ENCODE measurements at regions not wholly inside any gene's neighbourhood (a gene's known extent, or its start where the extent isn't known, plus 50 kb on each side); places are given as distances from the start of the nearest gene placed in this dataset.

- Histone ChIP-seq H3K9ac (ENCODE audit: low read length in 2 of 2) (no peak overlapping the region), H3K9me3 (ENCODE audit: control insufficient read depth in 2 of 2, low read length in 2 of 2) (no peaks in the 10 kb centered on the region), H3K4me3 (ENCODE audit: low read length in 2 of 2) (no peak overlapping the region), H3K4me1 (ENCODE audit: control insufficient read depth, insufficient read depth, low read length) (no peaks in the 10 kb centered on the region), H3K36me3 (ENCODE audit: control insufficient read depth in 2 of 2, insufficient read depth in 2 of 2, low read length in 2 of 2) (no peaks in the 10 kb centered on the region), H3K27me3 (ENCODE audit: control insufficient read depth in 1 of 2, insufficient read depth in 2 of 2, low read length in 2 of 2) (no peaks in the 10 kb centered on the region), H3K27ac (ENCODE audit: low read length) (no peak overlapping the region)
These were observed 903.8 kb upstream of the PCDH10 start for GRCh38 chr4:132245319-132245718.

DNA sequence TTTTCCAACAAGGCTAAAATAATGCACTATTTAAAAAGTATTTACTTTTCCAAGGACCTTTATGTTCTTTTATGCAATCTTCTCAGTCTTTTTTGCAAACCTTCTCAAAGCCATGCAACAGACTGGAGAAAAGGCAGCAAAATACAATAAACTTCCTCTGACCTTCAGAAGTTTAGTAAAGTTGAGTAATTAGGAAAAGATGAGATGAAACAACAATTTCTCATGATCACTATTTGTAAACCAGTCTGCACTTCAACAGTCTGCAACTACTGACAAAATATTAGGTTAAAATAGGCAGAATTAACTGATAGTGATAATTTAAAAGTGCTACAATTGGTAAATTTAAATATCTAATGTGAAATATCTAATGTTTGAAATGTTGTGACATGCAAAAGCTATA lies 884.9 kb upstream of the PCDH10 start:
- Histone ChIP-seq H3K36me3 (ENCODE audit: control insufficient read depth in 2 of 2, insufficient read depth in 2 of 2, low read length in 2 of 2) (no peaks in the 10 kb centered on the region), H3K9me3 (ENCODE audit: control insufficient read depth in 2 of 2, low read length in 2 of 2) (no peaks in the 10 kb centered on the region), H3K4me3 (ENCODE audit: low read length in 2 of 2) (no peak overlapping the region), H3K4me1 (ENCODE audit: control insufficient read depth, insufficient read depth, low read length) (no peaks in the 10 kb centered on the region), H3K9ac (ENCODE audit: low read length in 2 of 2) (no peak overlapping the region), H3K27ac (ENCODE audit: low read length) (no peak overlapping the region), H3K27me3 (ENCODE audit: control insufficient read depth in 1 of 2, insufficient read depth in 2 of 2, low read length in 2 of 2) (no peaks in the 10 kb centered on the region)

GRCh38 chr4:132266374-132266773 lies 882.7 kb upstream of the PCDH10 start:
- Histone ChIP-seq H3K27me3 (ENCODE audit: control insufficient read depth in 1 of 2, insufficient read depth in 2 of 2, low read length in 2 of 2) (no peaks in the 10 kb centered on the region), H3K9ac (ENCODE audit: low read length in 2 of 2) (no peak overlapping the region), H3K36me3 (ENCODE audit: control insufficient read depth in 2 of 2, insufficient read depth in 2 of 2, low read length in 2 of 2) (no peaks in the 10 kb centered on the region), H3K27ac (ENCODE audit: low read length) (no peak overlapping the region), H3K9me3 (ENCODE audit: control insufficient read depth in 2 of 2, low read length in 2 of 2) (no peaks in the 10 kb centered on the region), H3K4me1 (ENCODE audit: control insufficient read depth, insufficient read depth, low read length) (no peaks in the 10 kb centered on the region), H3K4me3 (ENCODE audit: low read length in 2 of 2) (no peak overlapping the region)

DNA sequence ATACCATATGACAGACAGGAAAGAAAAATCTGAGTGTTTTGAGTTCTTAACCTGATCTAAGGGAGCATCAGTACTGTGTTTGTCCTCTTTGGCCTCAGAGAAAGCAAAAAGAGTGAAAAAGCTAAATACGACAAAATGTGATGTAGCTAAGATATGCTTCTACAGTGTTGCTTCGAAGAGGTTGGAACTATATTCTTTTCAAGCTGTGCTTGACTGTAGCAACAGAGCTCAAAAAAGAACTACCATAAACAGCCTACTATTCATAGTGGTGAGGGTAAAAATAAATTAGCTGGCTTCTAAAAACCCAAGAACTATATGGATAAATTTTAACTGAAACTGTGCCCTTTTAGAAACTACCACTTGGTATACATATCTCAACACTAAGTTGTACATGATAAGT lies 881.8 kb upstream of the PCDH10 start:
- no peaks in the 10 kb centered on the region for H3K27me3 ChIP-seq (ENCODE audit: control insufficient read depth in 1 of 2, insufficient read depth in 2 of 2, low read length in 2 of 2)
- H3K27ac ChIP-seq (ENCODE audit: low read length), result no peak overlapping the region
- no peak overlapping the region for H3K9ac ChIP-seq (ENCODE audit: low read length in 2 of 2)
- H3K4me1 ChIP-seq (ENCODE audit: control insufficient read depth, insufficient read depth, low read length), result no peaks in the 10 kb centered on the region
- no peaks in the 10 kb centered on the region for H3K9me3 ChIP-seq (ENCODE audit: control insufficient read depth in 2 of 2, low read length in 2 of 2)
- H3K4me3 ChIP-seq (ENCODE audit: low read length in 2 of 2), result no peak overlapping the region
- no peaks in the 10 kb centered on the region for H3K36me3 ChIP-seq (ENCODE audit: control insufficient read depth in 2 of 2, insufficient read depth in 2 of 2, low read length in 2 of 2)

- Histone ChIP-seq H3K36me3 (ENCODE audit: control insufficient read depth in 2 of 2, insufficient read depth in 2 of 2, low read length in 2 of 2) (no peaks in the 10 kb centered on the region), H3K4me1 (ENCODE audit: control insufficient read depth, insufficient read depth, low read length) (no peaks in the 10 kb centered on the region), H3K27me3 (ENCODE audit: control insufficient read depth in 1 of 2, insufficient read depth in 2 of 2, low read length in 2 of 2) (no peaks in the 10 kb centered on the region), H3K9ac (ENCODE audit: low read length in 2 of 2) (no peak overlapping the region), H3K4me3 (ENCODE audit: low read length in 2 of 2) (no peak overlapping the region), H3K9me3 (ENCODE audit: control insufficient read depth in 2 of 2, low read length in 2 of 2) (no peaks in the 10 kb centered on the region), H3K27ac (ENCODE audit: low read length) (no peak overlapping the region)
These were observed 879.6 kb upstream of the PCDH10 start for GRCh38 chr4:132269303-132269990.

- no peaks in the 10 kb centered on the region for H3K9me3 ChIP-seq (ENCODE audit: control insufficient read depth in 2 of 2, low read length in 2 of 2)
- H3K4me3 ChIP-seq (ENCODE audit: low read length in 2 of 2), result no peak overlapping the region
- no peak overlapping the region for H3K27ac ChIP-seq (ENCODE audit: low read length)
- H3K4me1 ChIP-seq (ENCODE audit: control insufficient read depth, insufficient read depth, low read length), result no peaks in the 10 kb centered on the region
- H3K9ac ChIP-seq (ENCODE audit: low read length in 2 of 2), result no peak overlapping the region
- H3K36me3 ChIP-seq (ENCODE audit: control insufficient read depth in 2 of 2, insufficient read depth in 2 of 2, low read length in 2 of 2), result no peaks in the 10 kb centered on the region
- no peaks in the 10 kb centered on the region for H3K27me3 ChIP-seq (ENCODE audit: control insufficient read depth in 1 of 2, insufficient read depth in 2 of 2, low read length in 2 of 2)
These were observed 873.4 kb upstream of the PCDH10 start for GRCh38 chr4:132275583-132276121.

DNA sequence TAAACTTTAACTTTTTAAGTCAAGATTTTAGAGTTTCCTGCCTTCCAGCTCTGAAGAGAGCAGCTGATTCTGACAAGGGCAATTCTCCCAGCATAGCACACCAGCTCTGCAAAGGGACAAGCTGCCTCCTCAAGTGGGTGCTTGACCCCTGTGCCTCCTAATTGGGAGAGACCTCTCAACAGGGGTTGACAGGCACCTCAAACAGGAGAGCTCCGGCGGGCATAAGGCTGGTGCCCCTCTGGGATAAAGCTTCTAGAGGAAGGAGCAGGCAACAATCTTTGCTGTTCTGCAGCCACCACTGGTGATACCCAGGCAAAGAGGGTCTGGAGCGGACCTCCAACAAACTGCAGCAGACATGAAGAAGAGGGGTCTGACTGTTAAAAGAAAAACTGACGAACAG lies 872.9 kb upstream of the PCDH10 start:
- Histone ChIP-seq H3K9ac (ENCODE audit: low read length in 2 of 2) (no peak overlapping the region), H3K4me1 (ENCODE audit: control insufficient read depth, insufficient read depth, low read length) (no peaks in the 10 kb centered on the region), H3K27ac (ENCODE audit: low read length) (no peak overlapping the region), H3K27me3 (ENCODE audit: control insufficient read depth in 1 of 2, insufficient read depth in 2 of 2, low read length in 2 of 2) (no peaks in the 10 kb centered on the region), H3K4me3 (ENCODE audit: low read length in 2 of 2) (no peak overlapping the region), H3K9me3 (ENCODE audit: control insufficient read depth in 2 of 2, low read length in 2 of 2) (no peaks in the 10 kb centered on the region), H3K36me3 (ENCODE audit: control insufficient read depth in 2 of 2, insufficient read depth in 2 of 2, low read length in 2 of 2) (no peaks in the 10 kb centered on the region)

GRCh38 chr4:132276989-132277388 lies 872.1 kb upstream of the PCDH10 start:
- no peaks in the 10 kb centered on the region for H3K9me3 ChIP-seq (ENCODE audit: control insufficient read depth in 2 of 2, low read length in 2 of 2)
- no peak overlapping the region for H3K4me3 ChIP-seq (ENCODE audit: low read length in 2 of 2)
- no peaks in the 10 kb centered on the region for H3K4me1 ChIP-seq (ENCODE audit: control insufficient read depth, insufficient read depth, low read length)
- no peak overlapping the region for H3K27ac ChIP-seq (ENCODE audit: low read length)
- no peaks in the 10 kb centered on the region for H3K36me3 ChIP-seq (ENCODE audit: control insufficient read depth in 2 of 2, insufficient read depth in 2 of 2, low read length in 2 of 2)
- no peak overlapping the region for H3K9ac ChIP-seq (ENCODE audit: low read length in 2 of 2)
- no peaks in the 10 kb centered on the region for H3K27me3 ChIP-seq (ENCODE audit: control insufficient read depth in 1 of 2, insufficient read depth in 2 of 2, low read length in 2 of 2)

GRCh38 chr4:132281733-132282132 lies 867.4 kb upstream of the PCDH10 start:
- Histone ChIP-seq H3K27ac (ENCODE audit: low read length) (no peak overlapping the region), H3K9ac (ENCODE audit: low read length in 2 of 2) (no peak overlapping the region), H3K27me3 (ENCODE audit: control insufficient read depth in 1 of 2, insufficient read depth in 2 of 2, low read length in 2 of 2) (no peaks in the 10 kb centered on the region), H3K9me3 (ENCODE audit: control insufficient read depth in 2 of 2, low read length in 2 of 2) (peaks cover 0 to 2% of the 10 kb centered on the region in 2 donors), H3K4me1 (ENCODE audit: control insufficient read depth, insufficient read depth, low read length) (no peaks in the 10 kb centered on the region), H3K4me3 (ENCODE audit: low read length in 2 of 2) (no peak overlapping the region), H3K36me3 (ENCODE audit: control insufficient read depth in 2 of 2, insufficient read depth in 2 of 2, low read length in 2 of 2) (no peaks in the 10 kb centered on the region)

DNA sequence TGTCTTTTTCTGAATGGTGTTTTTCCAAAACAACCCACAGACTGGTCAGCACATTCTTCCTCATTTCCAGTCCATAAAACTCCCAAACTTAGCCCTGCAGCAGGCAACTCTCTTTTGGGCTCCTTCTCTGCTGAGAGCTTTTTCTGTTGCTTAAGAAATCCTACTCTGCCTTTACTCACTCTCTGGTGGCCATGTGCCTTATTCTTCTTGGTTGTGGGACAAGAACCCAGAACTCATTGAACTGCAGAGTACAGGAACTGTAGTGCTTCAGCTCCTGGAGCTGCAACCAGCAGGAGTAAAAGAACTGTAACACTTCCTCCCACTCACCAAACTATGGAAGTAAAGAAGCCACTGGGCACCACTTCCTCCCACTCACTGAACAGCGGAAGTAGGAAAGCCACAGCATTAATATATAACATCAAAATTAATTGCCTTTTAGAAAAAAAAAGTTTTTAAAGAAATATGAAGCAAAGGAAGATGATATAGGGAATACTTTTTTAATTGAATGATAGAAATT lies 864.1 kb upstream of the PCDH10 start:
- Histone ChIP-seq H3K4me3 (ENCODE audit: low read length in 2 of 2) (no peak overlapping the region), H3K27me3 (ENCODE audit: control insufficient read depth in 1 of 2, insufficient read depth in 2 of 2, low read length in 2 of 2) (no peaks in the 10 kb centered on the region), H3K36me3 (ENCODE audit: control insufficient read depth in 2 of 2, insufficient read depth in 2 of 2, low read length in 2 of 2) (no peaks in the 10 kb centered on the region), H3K27ac (ENCODE audit: low read length) (no peak overlapping the region), H3K9ac (ENCODE audit: low read length in 2 of 2) (no peak overlapping the region), H3K4me1 (ENCODE audit: control insufficient read depth, insufficient read depth, low read length) (no peaks in the 10 kb centered on the region), H3K9me3 (ENCODE audit: control insufficient read depth in 2 of 2, low read length in 2 of 2) (peaks cover 0 to 2% of the 10 kb centered on the region in 2 donors)

GRCh38 chr4:132297346-132297745 lies 851.7 kb upstream of the PCDH10 start:
- H3K36me3 ChIP-seq (ENCODE audit: control insufficient read depth in 2 of 2, insufficient read depth in 2 of 2, low read length in 2 of 2), result no peaks in the 10 kb centered on the region
- H3K4me3 ChIP-seq (ENCODE audit: low read length in 2 of 2), result no peak overlapping the region
- no peaks in the 10 kb centered on the region for H3K4me1 ChIP-seq (ENCODE audit: control insufficient read depth, insufficient read depth, low read length)
- H3K9ac ChIP-seq (ENCODE audit: low read length in 2 of 2), result no peak overlapping the region
- H3K27me3 ChIP-seq (ENCODE audit: control insufficient read depth in 1 of 2, insufficient read depth in 2 of 2, low read length in 2 of 2), result no peaks in the 10 kb centered on the region
- H3K9me3 ChIP-seq (ENCODE audit: control insufficient read depth in 2 of 2, low read length in 2 of 2), result no peaks in the 10 kb centered on the region
- H3K27ac ChIP-seq (ENCODE audit: low read length), result no peak overlapping the region
